GM18867 (cell line): ENCODE measurements at regions not wholly inside any gene's neighbourhood (a gene's known extent, or its start where the extent isn't known, plus 50 kb on each side); places are given as distances from the start of the nearest gene placed in this dataset.
"Not testable (repeated sequence)": the region's sequence is repeated elsewhere in the genome, so short reads cannot be mapped to it uniquely, and the experiment has no call there.

Experiments used
- ATAC-seq: cut with Tn5 transposase; IDR thresholded peaks from one replicate; pipeline ENCODE4 v1.9.1; 2021; ENCODE audit warnings: mild to moderate bottlenecking, moderate library complexity; ENCODE audit not compliant: unreplicated experiment

GRCh38 chr16:5751216-5751615 lies 653.6 kb upstream of the EEF2KMT start:
- no peak for ATAC-seq

GRCh38 chr16:5750439-5750838 lies 652.8 kb upstream of the EEF2KMT start:
- not testable (repeated sequence) for ATAC-seq

- ATAC-seq = no peak
Measured at GRCh38 chr16:5738586-5738985, 641.0 kb upstream of the EEF2KMT start.

GRCh38 chr16:5736209-5736930 lies 638.8 kb upstream of the EEF2KMT start:
- no peak for ATAC-seq

GRCh38 chr16:5735444-5735843 lies 637.8 kb upstream of the EEF2KMT start:
- no peak for ATAC-seq

GRCh38 chr16:5730783-5731182 lies 633.2 kb upstream of the EEF2KMT start:
- ATAC-seq = no peak

GRCh38 chr16:5722116-5722619 lies 624.6 kb upstream of the EEF2KMT start:
- no peak for ATAC-seq

- no peak for ATAC-seq
Measured at GRCh38 chr16:5715155-5715554, 617.6 kb upstream of the EEF2KMT start.

- no peak for ATAC-seq
Measured at GRCh38 chr16:5709889-5710288, 612.3 kb upstream of the EEF2KMT start.

- no peak for ATAC-seq
Measured at GRCh38 chr16:5706211-5706610, 608.6 kb upstream of the EEF2KMT start.

- ATAC-seq = no peak
Measured at GRCh38 chr16:5704271-5704670, 606.7 kb upstream of the EEF2KMT start.

GRCh38 chr16:5693426-5693825 lies 595.8 kb upstream of the EEF2KMT start:
- no peak for ATAC-seq

- no peak for ATAC-seq
Measured at GRCh38 chr16:5681966-5682365, 584.4 kb upstream of the EEF2KMT start.

- ATAC-seq = no peak
Measured at GRCh38 chr16:5678371-5678770, 580.8 kb upstream of the EEF2KMT start.

- no peak for ATAC-seq
Measured at GRCh38 chr16:5671421-5671820, 573.8 kb upstream of the EEF2KMT start.

GRCh38 chr16:5670198-5670597 lies 572.6 kb upstream of the EEF2KMT start:
- no peak for ATAC-seq

- no peak for ATAC-seq
Measured at GRCh38 chr16:5668553-5668952, 571.0 kb upstream of the EEF2KMT start.

- ATAC-seq = no peak
Measured at GRCh38 chr16:5665834-5666233, 568.2 kb upstream of the EEF2KMT start.

- no peak for ATAC-seq
Measured at GRCh38 chr16:5653789-5654188, 556.2 kb upstream of the EEF2KMT start.

- ATAC-seq = no peak
Measured at GRCh38 chr16:5653041-5653440, 555.4 kb upstream of the EEF2KMT start.

GRCh38 chr16:5649762-5650743 lies 552.5 kb upstream of the EEF2KMT start:
- no peak for ATAC-seq

- ATAC-seq = no peak
Measured at GRCh38 chr16:5647051-5647450, 549.5 kb upstream of the EEF2KMT start.
